ENCODE measurements at regions not wholly inside any gene's neighbourhood (a gene's known extent, or its start where the extent isn't known, plus 50 kb on each side); places are given as distances from the start of the nearest gene placed in this dataset.

DNA sequence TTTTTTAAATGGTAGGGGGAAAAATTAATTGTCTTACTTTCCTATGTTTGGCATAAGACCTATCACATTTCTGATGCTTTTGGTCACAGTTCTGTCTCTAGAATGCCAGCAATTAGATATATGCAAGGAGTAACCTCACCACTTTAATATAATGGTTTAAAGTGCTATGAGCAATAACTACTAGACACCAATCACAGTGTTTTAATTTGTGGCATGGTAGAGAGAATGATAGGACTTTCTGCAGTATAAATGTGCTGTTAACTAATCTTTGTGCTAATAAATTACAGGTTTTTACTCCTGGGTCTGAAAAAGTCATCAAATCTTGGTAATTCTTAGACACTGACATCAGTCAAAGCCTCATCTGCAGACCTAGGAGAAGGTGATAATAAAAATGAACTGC lies 2110.3 kb downstream of the NCAM2 start:
- Histone ChIP-seq H3K27ac (no peak overlapping the region), H3K36me3 (no peaks in the 10 kb centered on the region), H3K27me3 (no peaks in the 10 kb centered on the region), H3K9me3 (no peaks in the 10 kb centered on the region), H3K4me3 (no peak overlapping the region), H3K4me1 (no peaks in the 10 kb centered on the region)
- DNase-seq = no peak
- intact Hi-C loops (cut with DNase I; ENCODE audit: low total_unique reads) = no loop called here
- TF ChIP-seq POLR2A (IDR thresholded peaks at IDR 0.05) = no peak
- TF ChIP-seq, protein P1, sequence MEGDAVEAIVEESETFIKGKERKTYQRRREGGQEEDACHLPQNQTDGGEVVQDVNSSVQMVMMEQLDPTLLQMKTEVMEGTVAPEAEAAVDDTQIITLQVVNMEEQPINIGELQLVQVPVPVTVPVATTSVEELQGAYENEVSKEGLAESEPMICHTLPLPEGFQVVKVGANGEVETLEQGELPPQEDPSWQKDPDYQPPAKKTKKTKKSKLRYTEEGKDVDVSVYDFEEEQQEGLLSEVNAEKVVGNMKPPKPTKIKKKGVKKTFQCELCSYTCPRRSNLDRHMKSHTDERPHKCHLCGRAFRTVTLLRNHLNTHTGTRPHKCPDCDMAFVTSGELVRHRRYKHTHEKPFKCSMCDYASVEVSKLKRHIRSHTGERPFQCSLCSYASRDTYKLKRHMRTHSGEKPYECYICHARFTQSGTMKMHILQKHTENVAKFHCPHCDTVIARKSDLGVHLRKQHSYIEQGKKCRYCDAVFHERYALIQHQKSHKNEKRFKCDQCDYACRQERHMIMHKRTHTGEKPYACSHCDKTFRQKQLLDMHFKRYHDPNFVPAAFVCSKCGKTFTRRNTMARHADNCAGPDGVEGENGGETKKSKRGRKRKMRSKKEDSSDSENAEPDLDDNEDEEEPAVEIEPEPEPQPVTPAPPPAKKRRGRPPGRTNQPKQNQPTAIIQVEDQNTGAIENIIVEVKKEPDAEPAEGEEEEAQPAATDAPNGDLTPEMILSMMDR (IDR thresholded peaks at IDR 0.05) = no peak

DNA sequence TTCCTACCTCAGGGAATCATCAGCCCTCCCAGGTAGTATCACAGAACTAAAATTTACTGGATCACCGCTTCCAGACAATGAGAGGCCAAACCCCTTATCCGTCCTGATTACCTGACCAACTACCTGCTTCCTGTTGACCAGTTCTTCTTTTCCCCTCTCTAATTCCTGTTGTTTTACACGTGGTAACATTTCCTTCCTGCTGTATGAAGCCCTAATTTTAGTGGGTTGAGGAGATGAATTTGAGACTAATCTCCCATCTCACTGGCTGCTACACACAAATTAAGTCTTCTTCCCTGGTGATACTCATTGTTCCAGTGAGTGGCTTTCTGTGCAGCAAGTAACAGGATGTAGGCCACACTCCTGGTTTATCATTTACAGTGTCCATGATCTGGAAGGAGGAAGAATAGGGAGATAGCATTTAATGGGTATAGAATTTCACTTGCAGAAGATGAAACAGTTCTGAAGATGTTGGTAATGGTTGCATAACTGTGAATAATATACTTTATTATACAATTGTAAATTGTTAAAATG lies 2112.9 kb downstream of the NCAM2 start:
- Histone ChIP-seq H3K36me3 (no peaks in the 10 kb centered on the region), H3K4me3 (no peak overlapping the region), H3K4me1 (no peaks in the 10 kb centered on the region), H3K9me3 (no peaks in the 10 kb centered on the region), H3K27me3 (no peaks in the 10 kb centered on the region), H3K27ac (no peak overlapping the region)
- intact Hi-C loops (cut with DNase I; ENCODE audit: low total_unique reads) = no loop called here
- TF ChIP-seq POLR2A (IDR thresholded peaks at IDR 0.05) = no peak
- TF ChIP-seq, protein P1 (IDR thresholded peaks at IDR 0.05) = no peak
- DNase-seq = no peak

DNA sequence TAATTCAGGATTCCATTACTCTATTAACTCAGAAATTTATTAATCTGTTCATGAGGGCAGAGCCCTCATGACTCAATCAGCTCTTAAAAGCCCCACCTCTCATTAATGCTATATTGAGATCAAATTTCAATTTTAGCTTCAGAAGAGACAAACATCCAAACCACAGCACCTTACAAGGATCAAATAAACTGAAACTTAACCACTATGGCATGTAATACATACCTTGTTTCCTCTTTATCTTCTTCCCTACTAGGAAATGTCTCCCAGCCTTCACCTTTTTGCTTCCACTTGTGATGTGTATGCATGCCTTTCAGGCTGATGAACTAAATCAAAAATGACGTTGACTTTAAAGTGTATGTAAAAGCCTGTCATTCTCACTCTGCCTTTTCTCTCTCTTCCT lies 2121.3 kb downstream of the NCAM2 start:
- Histone ChIP-seq H3K9me3 (no peaks in the 10 kb centered on the region), H3K4me1 (no peaks in the 10 kb centered on the region), H3K4me3 (no peak overlapping the region), H3K36me3 (no peaks in the 10 kb centered on the region), H3K27me3 (no peaks in the 10 kb centered on the region), H3K27ac (no peak overlapping the region)
- no peak for DNase-seq
- no peak for TF ChIP-seq POLR2A (IDR thresholded peaks at IDR 0.05)
- TF ChIP-seq, protein P1 (IDR thresholded peaks at IDR 0.05) = no peak
- intact Hi-C loops (cut with DNase I; ENCODE audit: low total_unique reads) = no loop called here

DNA sequence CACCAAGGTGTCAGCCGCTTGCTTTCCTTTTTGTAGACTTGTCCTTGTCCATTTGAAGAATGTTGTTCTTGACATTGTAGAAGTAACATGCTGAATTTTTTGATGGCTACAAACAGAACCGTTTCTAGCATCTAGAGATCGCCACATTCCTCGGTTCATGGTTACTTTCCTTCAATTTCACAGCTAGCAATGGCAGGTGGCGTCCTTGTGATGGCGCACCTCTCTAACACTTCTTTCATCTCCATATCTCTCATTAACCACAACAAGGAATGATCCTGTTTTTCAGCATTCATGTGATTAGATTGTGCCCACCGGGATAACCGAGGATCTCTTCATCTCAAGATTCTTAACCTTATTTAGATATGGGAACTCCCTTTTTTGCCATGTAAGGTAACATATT lies 2129.8 kb downstream of the NCAM2 start:
- H3K27me3 ChIP-seq = no peaks in the 10 kb centered on the region
- H3K9me3 ChIP-seq = no peaks in the 10 kb centered on the region
- no peak overlapping the region for H3K27ac ChIP-seq
- no peaks in the 10 kb centered on the region for H3K4me1 ChIP-seq
- DNase-seq = no peak
- H3K36me3 ChIP-seq = no peaks in the 10 kb centered on the region
- no peak overlapping the region for H3K4me3 ChIP-seq
- intact Hi-C loops (cut with DNase I; ENCODE audit: low total_unique reads) = no loop called here
- no peak for TF ChIP-seq POLR2A (IDR thresholded peaks at IDR 0.05)

DNA sequence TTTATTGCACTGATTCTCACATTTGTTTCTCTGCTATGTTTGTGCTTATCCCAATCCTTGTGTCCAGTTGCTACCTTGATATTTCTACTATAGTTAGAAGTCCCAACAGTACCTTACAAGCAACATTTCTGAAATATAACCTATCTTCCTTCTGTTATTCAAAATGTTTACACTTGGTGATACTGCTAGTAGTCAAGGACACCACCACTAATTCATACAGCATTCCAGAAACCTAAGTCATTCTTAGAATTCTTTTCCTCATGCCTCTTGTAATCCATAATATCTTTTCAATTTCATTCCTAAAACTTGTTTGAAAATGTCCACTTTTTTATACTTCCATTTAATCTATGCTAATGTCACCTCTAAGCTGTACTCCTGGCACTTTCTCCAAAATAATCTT lies 2132.1 kb downstream of the NCAM2 start:
- no peaks in the 10 kb centered on the region for H3K4me1 ChIP-seq
- no peak for DNase-seq
- no peak overlapping the region for H3K4me3 ChIP-seq
- no peaks in the 10 kb centered on the region for H3K36me3 ChIP-seq
- TF ChIP-seq, protein P1 (IDR thresholded peaks at IDR 0.05) = no peak
- TF ChIP-seq POLR2A (IDR thresholded peaks at IDR 0.05) = no peak
- H3K9me3 ChIP-seq = no peaks in the 10 kb centered on the region
- no peak overlapping the region for H3K27ac ChIP-seq
- intact Hi-C loops (cut with DNase I; ENCODE audit: low total_unique reads) = no loop called here
- H3K27me3 ChIP-seq = no peaks in the 10 kb centered on the region

DNA sequence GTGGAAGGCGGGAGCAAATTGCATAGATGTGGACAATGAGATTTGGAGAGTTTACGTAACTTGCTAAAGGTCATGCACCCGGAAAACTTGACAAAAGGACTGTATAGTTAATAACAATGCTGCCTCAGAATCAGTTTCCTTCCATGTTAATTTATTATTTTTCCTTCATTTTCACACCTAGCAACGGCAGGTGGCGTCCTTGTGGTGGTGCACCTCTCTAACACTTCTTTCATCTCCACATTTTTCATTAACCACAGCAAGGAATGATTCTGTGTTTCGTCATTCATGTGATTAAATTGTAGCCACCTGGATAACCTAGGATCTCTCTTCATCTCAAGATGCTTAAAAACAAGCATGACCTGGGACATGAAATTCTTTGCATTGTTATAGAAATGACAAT lies 2133.0 kb downstream of the NCAM2 start:
- intact Hi-C loops (cut with DNase I; ENCODE audit: low total_unique reads) = no loop called here
- no peaks in the 10 kb centered on the region for H3K27me3 ChIP-seq
- no peaks in the 10 kb centered on the region for H3K36me3 ChIP-seq
- no peak for DNase-seq
- H3K4me1 ChIP-seq = no peaks in the 10 kb centered on the region
- no peak overlapping the region for H3K27ac ChIP-seq
- H3K9me3 ChIP-seq = no peaks in the 10 kb centered on the region
- H3K4me3 ChIP-seq = no peak overlapping the region
- TF ChIP-seq POLR2A (IDR thresholded peaks at IDR 0.05) = no peak
- TF ChIP-seq, protein P1 (IDR thresholded peaks at IDR 0.05) = no peak

Data from uterus (tissue), 3 donors.